GM18508 (cell line): ENCODE measurements at regions not wholly inside any gene's neighbourhood (a gene's known extent, or its start where the extent isn't known, plus 50 kb on each side); places are given as distances from the start of the nearest gene placed in this dataset.
"Not testable (repeated sequence)": the region's sequence is repeated elsewhere in the genome, so short reads cannot be mapped to it uniquely, and the experiment has no call there.

Experiments
- ATAC-seq: cut with Tn5 transposase; IDR thresholded peaks from one replicate; pipeline ENCODE4 v1.9.1; 2021; ENCODE audit warnings: moderate number of reproducible peaks; ENCODE audit not compliant: insufficient read depth, unreplicated experiment

DNA sequence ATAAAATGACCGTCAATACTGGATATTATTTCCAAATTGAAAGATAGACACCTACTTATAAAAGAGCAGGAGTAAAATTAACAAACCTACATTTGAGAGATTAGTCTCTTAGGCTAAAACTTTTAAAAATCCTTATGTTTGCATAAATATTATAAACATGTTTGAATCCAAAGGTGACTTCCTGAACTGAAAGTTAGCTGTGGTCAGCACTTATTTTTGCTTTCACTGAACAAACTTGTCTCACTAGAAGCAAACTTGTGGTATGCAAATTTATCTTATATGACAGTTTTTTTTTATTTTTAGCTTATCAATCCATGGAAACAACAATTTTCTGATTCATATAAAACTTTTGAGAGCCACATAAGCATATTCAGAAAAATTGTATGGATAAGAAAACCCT lies 502.6 kb upstream of the COX7C start:
- no peak for ATAC-seq

DNA sequence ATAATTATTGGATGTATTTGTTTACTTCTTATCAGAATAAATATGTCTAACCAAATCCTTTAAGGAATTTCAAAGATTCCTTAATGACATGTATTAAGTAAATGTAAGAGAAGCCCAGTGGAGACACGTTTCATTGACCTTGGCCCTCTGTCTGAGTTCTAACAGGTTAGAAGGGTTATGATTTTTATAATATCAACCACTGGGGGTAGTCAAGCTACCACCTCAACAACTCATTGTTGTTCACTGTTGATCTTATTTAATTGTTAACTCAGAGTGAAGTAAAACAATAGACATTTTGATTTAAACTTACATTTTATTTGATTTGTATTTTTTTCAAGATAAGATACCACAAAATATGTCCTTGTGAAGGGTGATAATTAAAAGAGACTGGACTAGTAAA lies 499.2 kb upstream of the COX7C start:
- ATAC-seq, result no peak

DNA sequence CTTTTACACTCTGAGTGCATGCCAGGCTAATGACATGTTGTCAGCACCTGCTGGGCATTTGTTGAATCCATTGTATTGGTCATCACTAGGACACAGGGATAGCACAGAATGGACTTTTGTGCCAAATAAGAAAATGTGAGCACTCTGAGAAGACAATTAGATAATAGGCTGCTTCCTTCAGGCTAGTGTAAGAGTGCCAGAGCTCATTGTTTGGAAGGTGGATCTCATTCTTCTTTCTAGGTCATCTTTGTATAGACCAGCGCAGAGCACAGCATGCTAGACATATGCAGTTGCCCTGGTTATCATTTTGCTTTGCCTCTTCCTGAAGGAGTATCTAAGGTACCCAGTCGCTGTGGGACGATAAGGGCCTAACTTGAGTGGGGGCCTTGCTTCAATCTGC lies 493.4 kb upstream of the COX7C start:
- ATAC-seq, result no peak

DNA sequence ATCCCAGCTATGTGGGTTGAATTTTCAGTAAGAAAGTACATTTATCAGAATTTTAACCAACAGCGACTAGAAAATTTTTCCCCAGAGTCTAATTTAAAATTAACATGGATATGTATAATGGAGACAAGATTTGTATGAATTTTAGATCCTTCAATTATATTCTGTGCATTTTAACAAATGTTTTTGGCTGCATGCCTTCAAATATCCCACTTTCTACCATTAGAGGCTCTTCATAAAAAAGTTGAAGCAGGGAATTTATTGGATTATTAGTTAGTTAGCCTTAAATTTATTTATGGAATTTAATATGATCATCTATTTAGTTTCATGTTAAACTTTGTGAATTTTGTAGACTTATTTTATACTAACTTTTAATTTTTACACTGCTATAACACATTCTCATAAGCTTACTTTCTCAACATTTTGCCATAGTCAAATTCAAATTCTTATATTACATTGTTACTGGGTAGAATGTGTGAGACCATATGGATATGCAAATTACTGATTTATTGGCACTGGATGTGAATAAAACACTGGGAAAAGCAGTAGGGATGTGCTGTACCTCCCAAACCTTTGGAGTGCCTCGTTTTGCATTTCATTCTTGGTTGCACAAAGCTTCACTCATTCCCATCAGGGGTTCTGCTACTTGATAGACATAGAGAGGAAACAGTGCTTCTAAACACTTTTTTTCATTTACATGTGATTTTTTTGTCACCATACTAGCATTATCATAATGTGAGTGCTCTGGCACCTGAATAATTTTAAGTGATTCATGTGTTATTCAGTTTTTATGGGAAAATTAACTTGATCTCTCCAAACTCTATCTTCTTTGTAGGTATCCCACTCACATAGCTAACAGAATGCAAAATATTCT lies 491.8 kb upstream of the COX7C start:
- no peak for ATAC-seq

DNA sequence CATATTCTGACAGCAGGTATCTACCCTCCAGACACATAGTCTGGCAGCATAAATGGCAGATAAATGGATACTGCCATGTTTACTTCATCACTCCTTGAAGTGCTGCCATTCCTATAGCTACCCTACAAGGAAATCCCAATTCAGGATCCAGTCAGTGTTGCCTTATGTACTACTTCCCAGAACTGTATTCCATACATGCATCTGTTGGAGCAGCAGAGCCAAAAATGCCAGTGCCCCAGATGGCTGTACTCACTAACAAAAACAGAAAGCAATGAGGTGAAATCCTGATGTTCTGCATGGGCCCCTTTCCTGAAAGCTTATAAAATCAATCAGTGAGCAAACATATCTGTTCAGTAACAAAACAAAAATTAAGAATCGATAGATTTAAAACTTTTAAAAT lies 490.0 kb upstream of the COX7C start:
- ATAC-seq, result no peak

DNA sequence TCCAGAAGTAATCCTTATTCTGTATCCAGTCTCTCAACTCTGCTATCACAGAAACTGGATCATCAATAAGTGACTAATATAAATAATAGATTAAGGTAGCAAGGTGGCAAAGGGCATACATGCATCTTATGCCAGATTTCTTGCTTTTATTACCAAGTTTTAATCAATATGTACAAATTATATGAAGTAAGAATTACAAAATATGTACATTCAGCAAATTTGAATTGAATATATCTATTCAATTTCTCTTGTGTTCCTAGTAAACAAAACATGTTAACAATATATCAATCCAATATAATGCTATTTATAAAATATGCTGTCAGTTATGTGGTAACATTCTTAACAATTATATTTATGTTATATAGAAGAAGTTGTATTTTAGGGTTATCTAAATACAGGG lies 488.7 kb upstream of the COX7C start:
- ATAC-seq, result no peak

DNA sequence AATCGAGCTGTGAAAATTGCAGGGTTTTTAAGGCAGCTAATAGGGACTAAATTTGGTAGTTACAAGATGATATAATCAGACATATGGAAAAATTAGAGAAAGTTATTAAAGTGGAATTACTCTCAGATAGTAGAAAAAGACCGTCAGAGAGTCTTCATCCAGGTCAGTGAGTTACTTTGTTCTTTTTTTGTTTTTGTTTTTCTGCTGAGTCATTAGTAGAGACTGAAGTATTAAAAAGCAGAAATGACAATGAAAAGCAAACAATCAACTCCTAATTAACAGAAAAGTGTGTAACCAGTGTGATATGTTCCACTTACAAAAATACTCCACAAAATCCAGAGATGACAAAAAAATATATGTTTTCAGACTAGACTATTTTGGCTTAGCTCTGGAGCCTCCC lies 480.4 kb upstream of the COX7C start:
- no peak for ATAC-seq

DNA sequence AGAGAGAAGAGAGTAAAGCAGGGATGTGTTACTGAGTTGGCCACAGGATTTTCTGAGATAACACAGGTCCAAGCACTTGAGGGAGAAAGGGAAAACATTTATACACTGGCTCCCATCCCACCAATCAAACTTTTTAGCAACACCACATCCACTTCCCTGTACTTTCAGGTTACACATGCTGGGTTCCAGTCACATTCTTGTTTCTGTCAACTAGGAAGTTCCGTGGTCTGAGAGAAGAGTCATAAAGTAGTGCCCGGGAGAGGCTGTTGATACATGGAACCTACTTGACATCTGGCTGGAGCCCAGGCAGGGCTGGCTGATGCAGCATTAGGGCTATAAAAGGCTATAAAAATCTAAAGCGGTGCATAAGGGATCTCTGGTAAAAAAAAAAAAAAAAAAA lies 473.9 kb upstream of the COX7C start:
- ATAC-seq, result no peak

DNA sequence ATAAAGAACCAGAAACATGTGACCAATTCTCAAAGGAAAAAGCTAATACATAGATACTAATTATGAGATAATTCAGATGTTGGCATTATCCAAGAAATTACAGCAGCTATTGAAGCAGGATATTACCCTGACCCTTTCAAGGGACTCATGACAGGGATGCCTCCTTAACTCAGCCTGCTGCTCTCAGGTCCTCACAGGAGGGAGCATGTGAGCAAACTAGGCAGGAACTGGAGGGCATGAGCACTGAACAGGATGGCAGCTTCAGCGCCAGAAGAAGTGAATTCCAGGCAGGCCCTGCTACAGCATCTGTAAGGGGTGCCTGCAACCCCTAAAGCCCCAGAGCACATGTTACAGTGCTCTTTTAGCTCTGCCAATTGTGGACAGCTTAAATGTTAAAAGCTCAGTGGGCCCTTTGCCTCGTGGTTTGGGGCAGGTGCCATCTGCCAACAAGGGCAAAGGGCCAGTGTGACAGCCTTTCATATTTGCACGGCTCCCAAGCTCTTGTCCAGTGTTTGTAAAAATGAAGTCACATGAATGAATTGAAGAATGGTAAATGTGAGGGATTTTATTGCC lies 464.7 kb upstream of the COX7C start:
- no peak for ATAC-seq

DNA sequence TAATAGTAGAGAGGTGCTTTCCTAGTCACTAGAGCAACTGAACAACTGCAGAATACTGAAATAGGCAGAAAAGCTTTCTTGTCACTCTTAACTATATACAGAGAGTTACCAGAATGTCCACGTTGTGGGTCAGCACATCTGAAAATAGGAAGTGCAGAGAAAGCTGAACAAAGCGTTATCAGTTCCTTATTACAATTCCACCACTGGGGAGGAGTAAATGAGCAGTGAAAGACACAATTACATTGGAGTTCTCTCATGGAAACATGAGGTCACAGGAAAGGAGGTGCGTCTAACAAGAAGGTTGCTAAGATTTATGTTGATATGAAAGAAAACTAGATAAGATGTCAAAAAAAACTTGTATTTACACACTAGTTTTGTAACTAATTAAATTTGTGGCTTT lies 461.9 kb upstream of the COX7C start:
- ATAC-seq, result no peak

DNA sequence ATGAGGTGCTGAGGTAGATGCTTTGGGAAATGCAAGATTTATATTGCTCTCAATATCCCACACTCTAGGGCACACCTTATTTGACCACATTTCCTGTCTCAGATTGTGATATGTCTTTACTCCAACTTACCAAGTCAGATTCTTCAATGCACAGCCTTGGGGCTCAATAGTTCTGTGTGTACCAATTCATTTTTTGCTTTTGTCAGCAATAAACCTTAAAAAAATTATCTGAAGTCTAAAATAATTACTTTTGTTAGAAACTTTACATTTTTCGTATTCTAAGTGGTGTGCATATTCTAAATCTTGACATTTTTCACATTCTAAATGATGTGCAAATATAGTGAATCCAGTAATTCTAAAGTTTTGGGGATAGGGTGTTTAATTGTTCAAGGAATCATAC lies 447.5 kb upstream of the COX7C start:
- ATAC-seq, result no peak

DNA sequence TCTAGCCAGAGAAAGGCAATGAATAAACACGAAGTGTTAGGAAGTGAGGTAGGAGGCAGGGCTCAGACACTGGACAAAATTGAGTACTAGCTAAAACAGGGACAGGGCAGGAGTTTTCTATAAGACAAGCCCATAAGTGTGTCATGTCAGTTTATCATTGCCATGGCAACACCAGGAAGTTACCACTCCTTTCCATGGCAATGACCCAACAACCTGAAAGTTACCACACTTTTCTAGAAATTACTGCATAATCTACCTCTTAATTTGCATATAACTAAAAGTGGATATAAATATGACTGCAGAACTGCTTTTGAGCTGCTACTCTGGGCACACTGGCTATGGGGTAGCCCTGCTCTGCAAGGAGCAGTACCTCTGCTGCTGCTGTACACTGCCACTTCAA lies 442.5 kb upstream of the COX7C start:
- ATAC-seq, result peak; percentile 87

DNA sequence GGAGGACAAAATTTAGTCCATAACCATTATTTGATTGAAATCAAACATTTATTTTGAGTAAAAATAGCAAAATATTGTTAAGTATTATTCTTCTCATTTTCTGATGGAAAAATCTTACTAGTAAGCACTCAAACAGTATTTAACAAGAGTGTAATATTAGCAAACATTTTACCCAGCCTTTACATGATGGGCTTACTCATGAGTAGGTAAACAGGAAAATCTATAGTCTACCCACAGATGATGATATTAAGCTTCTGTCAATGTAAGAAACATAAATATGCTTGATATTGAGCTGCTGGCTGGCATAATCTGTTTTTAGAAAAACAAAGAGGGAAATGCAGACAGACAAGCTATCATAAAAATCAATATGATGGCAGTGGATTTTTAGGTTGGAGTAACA lies 418.5 kb upstream of the COX7C start:
- ATAC-seq, result no peak

DNA sequence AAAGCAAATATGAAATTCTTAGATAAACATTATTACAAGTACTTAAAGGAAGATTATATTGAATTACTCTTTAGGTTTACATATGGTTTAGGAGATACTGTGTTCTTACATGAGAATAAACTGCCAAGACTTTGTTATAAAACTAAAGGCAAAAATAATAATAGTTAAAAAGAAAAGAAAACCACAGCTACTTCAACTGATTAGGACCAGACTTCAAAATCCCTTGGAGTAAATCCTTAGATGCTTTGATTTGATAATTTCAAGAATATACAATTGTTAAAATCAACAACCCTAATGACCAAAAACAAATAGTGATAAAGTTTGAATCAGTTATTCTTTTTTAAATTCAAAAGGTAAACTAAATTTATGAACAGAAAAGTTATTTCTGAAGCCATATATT lies 389.6 kb upstream of the COX7C start:
- no peak for ATAC-seq

DNA sequence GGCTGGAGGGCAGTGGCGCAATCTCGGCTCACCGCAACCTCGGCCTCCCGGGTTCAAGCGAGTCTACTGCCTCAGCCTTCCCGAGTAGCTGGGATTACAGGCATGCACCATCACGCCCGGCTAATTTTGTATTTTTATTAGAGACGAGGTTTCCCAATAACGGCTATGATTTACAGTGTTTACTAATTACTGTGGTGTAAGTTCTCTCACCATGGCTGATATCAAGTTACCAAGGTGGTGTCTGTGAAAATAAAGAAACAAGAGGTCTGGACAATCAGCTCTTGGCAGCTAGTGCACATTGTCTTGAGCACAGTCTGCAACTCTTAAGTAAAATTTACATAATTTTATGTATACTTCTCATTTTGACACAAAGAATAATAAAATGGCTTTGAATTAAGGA lies 385.5 kb upstream of the COX7C start:
- ATAC-seq, result no peak

DNA sequence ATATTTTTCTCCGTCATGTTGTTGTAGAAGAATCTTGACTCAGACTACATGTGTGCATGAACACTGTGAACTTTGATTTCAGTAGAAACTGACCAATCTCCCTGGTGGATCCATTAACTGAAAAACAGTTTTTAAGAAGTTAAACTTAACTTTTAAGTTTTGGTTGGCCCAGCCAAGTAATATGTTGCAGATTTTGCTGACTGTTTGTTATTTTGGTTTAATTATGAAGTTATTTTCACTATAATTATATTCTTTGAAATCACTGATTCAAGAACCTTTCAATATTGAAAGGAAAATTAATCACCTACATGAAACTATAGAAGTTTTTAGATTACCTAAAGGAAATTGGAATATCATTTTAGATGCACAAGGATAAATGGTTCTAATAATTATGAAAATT lies 373.6 kb upstream of the COX7C start:
- no peak for ATAC-seq

DNA sequence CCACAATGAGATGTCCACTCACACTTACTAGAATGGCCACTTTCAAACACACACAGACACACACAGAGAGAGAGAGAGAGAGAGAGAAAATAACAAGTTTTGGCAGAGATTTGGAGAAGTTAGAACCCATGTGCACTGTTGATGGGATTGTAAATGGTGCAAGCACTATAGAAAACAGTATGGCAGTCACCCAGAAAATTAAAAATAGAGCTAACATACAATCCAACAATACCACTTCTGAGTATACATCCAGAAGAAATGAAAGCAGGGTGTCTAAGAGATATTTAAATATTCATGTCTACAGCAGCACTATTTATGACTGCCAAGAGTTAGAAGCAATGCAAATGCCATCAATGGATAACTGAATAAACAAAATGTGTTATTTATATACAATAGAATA lies 359.9 kb upstream of the COX7C start:
- ATAC-seq, result no peak

DNA sequence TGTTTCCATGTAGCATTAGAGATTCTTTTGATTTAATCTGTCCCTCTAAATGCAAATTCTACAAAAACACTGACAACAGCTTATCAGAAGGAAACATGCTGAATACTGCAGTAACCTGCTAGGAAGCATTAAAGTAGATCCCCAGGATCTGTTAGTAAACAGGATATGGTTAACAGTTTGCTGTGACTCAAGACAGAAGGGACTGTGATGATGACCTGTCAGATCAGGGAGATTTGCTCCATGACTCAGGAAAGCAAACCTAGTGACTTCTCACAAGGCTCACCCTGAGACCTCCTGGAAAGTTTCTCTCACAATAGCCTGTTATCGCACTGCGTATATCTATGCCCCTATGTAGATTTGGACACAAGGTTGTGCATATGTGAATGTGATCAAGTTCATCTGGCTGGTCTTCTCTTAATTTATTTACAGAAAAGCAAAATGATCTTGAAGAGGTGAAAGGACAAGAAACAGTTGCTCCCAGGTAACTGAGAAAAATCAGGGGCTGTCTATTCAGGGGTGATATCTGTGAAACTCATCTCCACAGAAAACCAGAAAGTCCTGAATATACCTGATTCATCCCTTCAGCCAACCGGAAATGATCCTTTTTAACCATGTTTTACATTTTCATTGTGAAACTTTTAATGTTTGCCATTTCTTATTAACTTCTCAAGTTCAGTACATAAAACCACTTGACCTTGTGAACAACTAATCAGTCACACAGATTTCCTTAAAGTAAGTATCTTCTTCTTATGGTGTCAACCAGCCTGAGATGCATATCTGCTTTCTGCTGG lies 333.1 kb upstream of the COX7C start:
- not testable (repeated sequence) for ATAC-seq

DNA sequence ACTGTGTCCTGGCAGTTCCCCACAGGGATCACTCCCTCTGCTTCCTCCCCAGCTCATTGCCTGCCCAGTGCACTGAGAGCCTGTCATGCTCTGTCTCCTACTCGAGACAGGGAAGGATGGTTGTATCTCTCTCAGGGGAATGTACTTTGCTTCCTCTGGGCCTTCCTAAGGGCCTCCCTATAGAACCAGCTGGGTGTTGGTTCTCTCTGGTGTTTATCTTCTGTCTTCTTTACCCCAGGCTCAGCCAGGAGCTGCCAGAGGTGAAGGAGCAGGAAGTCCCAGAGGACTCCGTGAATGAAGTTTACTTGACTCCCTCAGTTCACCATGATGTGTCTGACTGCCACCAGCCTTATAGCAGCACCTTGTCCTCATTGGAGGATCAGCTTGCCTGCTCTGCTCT lies 330.3 kb upstream of the COX7C start:
- not testable (repeated sequence) for ATAC-seq

DNA sequence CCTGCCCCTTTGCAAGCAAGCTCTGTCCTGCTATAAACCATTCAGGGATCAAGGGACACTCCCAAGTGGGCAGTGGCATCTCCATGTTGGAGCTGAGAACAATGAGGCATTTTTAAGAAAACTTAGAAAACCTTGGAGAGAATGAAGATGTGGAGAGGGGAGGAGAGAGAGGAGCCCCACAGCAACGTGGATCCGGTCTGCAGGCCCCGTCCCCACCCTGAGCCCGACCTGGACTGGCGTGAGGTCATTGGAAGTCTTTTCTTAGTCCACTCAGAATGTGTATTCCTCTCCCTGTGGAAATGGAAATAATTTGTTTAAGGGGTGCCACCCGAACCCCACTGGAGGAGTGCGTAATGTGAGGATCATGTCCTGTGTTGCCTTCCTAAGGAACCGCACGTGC lies 328.0 kb upstream of the COX7C start:
- ATAC-seq, result not testable (repeated sequence)

DNA sequence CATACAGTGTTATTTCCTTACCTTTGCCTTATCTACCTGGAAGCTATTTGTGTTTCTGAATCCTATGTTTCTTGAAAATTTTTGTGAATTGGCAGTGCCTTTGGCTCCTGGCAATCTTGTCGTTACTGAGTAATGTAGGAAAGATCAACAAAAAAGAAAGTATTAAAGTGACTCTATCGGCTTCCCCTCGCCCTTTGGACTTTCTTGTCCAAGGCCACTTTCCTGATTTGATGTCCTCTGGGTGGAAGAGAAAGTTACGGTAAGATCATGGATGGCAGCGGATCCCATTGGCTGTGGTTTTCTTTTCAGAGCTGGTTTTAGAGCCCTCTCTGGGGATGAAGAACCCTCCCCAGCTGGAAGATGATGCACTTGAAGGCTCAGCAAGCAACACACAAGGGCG lies 324.9 kb upstream of the COX7C start:
- ATAC-seq, result not testable (repeated sequence)
